Right renal pelvis (tissue), 4 donors: ENCODE measurements at regions not wholly inside any gene's neighbourhood (a gene's known extent, or its start where the extent isn't known, plus 50 kb on each side); places are given as distances from the start of the nearest gene placed in this dataset.
"Not testable (repeated sequence)": the region's sequence is repeated elsewhere in the genome, so short reads cannot be mapped to it uniquely, and the experiment has no call there.

ENCODE experiments used
- DNase-seq, 4 donors: peaks; one replicate each; pipeline ENCODE4 v3.0.0-alpha.2; 2013; ENCODE audit warnings: low read depth in 4 of 4, low spot score in 3 of 4, missing footprints in 1 of 4

- DNase-seq: no peak
Observed at GRCh38 chr20:11159728-11160127, 485.9 kb upstream of the JAG1 start.

- no peak for DNase-seq
Observed at GRCh38 chr20:11162026-11162775, 488.4 kb upstream of the JAG1 start.

- no peak for DNase-seq
Observed at GRCh38 chr20:11165789-11166188, 492.0 kb upstream of the JAG1 start.

- no peak for DNase-seq
Observed at GRCh38 chr20:11166712-11167111, 492.9 kb upstream of the JAG1 start.

- no peak for DNase-seq
Observed at GRCh38 chr20:11168026-11168425, 494.2 kb upstream of the JAG1 start.

GRCh38 chr20:11170025-11170424, 496.2 kb upstream of the JAG1 start:
- no peak for DNase-seq

GRCh38 chr20:11170565-11170964, 496.8 kb upstream of the JAG1 start:
- no peak for DNase-seq

GRCh38 chr20:11172881-11173280, 499.1 kb upstream of the JAG1 start:
- no peak for DNase-seq

- DNase-seq: no peak
Observed at GRCh38 chr20:11173916-11174315, 500.1 kb upstream of the JAG1 start.

GRCh38 chr20:11174861-11175260, 501.1 kb upstream of the JAG1 start:
- no peak for DNase-seq

GRCh38 chr20:11176431-11176830, 502.6 kb upstream of the JAG1 start:
- no peak for DNase-seq

- no peak for DNase-seq
Observed at GRCh38 chr20:11178946-11179654, 505.3 kb upstream of the JAG1 start.

- no peak for DNase-seq
Observed at GRCh38 chr20:11180186-11180585, 506.4 kb upstream of the JAG1 start.

GRCh38 chr20:11181129-11181528, 507.3 kb upstream of the JAG1 start:
- DNase-seq: not testable (repeated sequence)

GRCh38 chr20:11181966-11182365, 508.2 kb upstream of the JAG1 start:
- DNase-seq: no peak

GRCh38 chr20:11182720-11183119, 508.9 kb upstream of the JAG1 start:
- no peak for DNase-seq

- no peak for DNase-seq
Observed at GRCh38 chr20:11186301-11187008, 512.7 kb upstream of the JAG1 start.

- DNase-seq: no peak
Observed at GRCh38 chr20:11188843-11189603, 515.2 kb upstream of the JAG1 start.

GRCh38 chr20:11190741-11191140, 516.9 kb upstream of the JAG1 start:
- DNase-seq: no peak

GRCh38 chr20:11192106-11192505, 518.3 kb upstream of the JAG1 start:
- DNase-seq: no peak

- no peak for DNase-seq
Observed at GRCh38 chr20:11193241-11193640, 519.4 kb upstream of the JAG1 start.
